ENCODE measurements at regions not wholly inside any gene's neighbourhood (a gene's known extent, or its start where the extent isn't known, plus 50 kb on each side); places are given as distances from the start of the nearest gene placed in this dataset.

DNA sequence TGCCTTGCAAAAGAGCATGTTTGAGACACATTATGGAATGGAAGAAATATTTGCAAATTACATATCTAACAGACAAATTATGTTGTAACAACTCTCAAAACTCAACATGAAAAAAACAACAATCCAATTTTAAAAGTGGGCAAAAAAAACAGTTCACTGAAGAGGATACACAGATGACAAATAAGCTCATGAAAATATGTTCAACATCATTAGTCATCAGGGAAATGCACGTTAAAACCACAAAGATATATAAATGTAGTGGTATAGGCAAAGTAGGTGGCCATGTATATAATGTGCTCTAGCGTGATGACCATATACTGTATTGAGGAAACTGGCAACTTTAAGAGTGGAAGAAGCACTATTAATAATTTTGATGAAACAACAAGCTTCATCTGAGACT, 220.1 kb downstream of the IRS1 start:
- no peaks in the 10 kb centered on the region for H3K9me3 ChIP-seq (ENCODE audit: control insufficient read depth, insufficient read depth, low read depth, low read length)
- no peaks in the 10 kb centered on the region for H3K27me3 ChIP-seq (ENCODE audit: control insufficient read depth, insufficient read depth, low read length)
- no TSS peak for BruUV-seq (replicated peaks)
- peaks cover 6% of the 10 kb centered on the region; the same call in 1 of the 2 replicates for H3K4me1 ChIP-seq (ENCODE audit: control insufficient read depth, insufficient read depth, low read length)
- no peak overlapping the region for H3K27ac ChIP-seq (ENCODE audit: low read length)
- TF ChIP-seq SIN3A (IDR thresholded peaks at IDR 0.05; ENCODE audit: borderline replicate concordance, insufficient read depth, low read depth, low read length) = no peak
- no peak for TF ChIP-seq TCF7L2 (IDR thresholded peaks at IDR 0.05; ENCODE audit: low read depth, low read length)
- no peak for TF ChIP-seq POLR2AphosphoS5 (IDR thresholded peaks at IDR 0.05; ENCODE audit: low read depth, low read length)
- no peak for TF ChIP-seq REST (IDR thresholded peaks at IDR 0.05; ENCODE audit: insufficient read depth in 1 of 2, low read depth in 2 of 2, low read length in 1 of 2)
- in situ Hi-C loops (cut with HindIII; ENCODE audit: low pct_unique_long_range_greater_than_20kb, low sequenced_read_pairs) = no loop called here
- POLR2A ChIA-PET = interaction anchor here (0.6 kb wide), 1 partner anchor 110 kb away, joined by 3 read pairs; no protein-coding TSS in a partner anchor
- no peak for DNase-seq (ENCODE audit: low read depth, low spot score)
- H3K36me3 ChIP-seq (ENCODE audit: control insufficient read depth, insufficient read depth, low read length) = no peaks in the 10 kb centered on the region
- CTCF ChIA-PET = no interaction called here
- H3K4me3 ChIP-seq (ENCODE audit: low read depth in 2 of 2, low read length in 2 of 2) = no peak overlapping the region
- no peak for ATAC-seq
- intact Hi-C loops (cut with micrococcal nuclease; ENCODE audit: unreplicated experiment) = no loop called here

- intact Hi-C loops (cut with micrococcal nuclease; ENCODE audit: unreplicated experiment) = no loop called here
- DNase-seq (ENCODE audit: low read depth, low spot score) = no peak
Observed at GRCh38 chr2:226578879-226579278, 220.7 kb downstream of the IRS1 start.

More at GRCh38 chr2:226578879-226579278, 220.7 kb downstream of the IRS1 start:
- POLR2A ChIA-PET = interaction anchor here (0.6 kb wide), 1 partner anchor 111 kb away, joined by 3 read pairs; no protein-coding TSS in a partner anchor
- no peak for ATAC-seq
- TF ChIP-seq SIN3A (IDR thresholded peaks at IDR 0.05; ENCODE audit: borderline replicate concordance, insufficient read depth, low read depth, low read length) (no peak), REST (IDR thresholded peaks at IDR 0.05; ENCODE audit: insufficient read depth in 1 of 2, low read depth in 2 of 2, low read length in 1 of 2) (no peak), TCF7L2 (IDR thresholded peaks at IDR 0.05; ENCODE audit: low read depth, low read length) (no peak), POLR2AphosphoS5 (IDR thresholded peaks at IDR 0.05; ENCODE audit: low read depth, low read length) (no peak)
- TF ChIP-seq, protein P1, sequence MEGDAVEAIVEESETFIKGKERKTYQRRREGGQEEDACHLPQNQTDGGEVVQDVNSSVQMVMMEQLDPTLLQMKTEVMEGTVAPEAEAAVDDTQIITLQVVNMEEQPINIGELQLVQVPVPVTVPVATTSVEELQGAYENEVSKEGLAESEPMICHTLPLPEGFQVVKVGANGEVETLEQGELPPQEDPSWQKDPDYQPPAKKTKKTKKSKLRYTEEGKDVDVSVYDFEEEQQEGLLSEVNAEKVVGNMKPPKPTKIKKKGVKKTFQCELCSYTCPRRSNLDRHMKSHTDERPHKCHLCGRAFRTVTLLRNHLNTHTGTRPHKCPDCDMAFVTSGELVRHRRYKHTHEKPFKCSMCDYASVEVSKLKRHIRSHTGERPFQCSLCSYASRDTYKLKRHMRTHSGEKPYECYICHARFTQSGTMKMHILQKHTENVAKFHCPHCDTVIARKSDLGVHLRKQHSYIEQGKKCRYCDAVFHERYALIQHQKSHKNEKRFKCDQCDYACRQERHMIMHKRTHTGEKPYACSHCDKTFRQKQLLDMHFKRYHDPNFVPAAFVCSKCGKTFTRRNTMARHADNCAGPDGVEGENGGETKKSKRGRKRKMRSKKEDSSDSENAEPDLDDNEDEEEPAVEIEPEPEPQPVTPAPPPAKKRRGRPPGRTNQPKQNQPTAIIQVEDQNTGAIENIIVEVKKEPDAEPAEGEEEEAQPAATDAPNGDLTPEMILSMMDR (IDR thresholded peaks at IDR 0.05) = no peak
- Histone ChIP-seq H3K27me3 (ENCODE audit: control insufficient read depth, insufficient read depth, low read length) (no peaks in the 10 kb centered on the region), H3K4me1 (ENCODE audit: control insufficient read depth, insufficient read depth, low read length) (peaks cover 6% of the 10 kb centered on the region; the same call in 1 of the 2 replicates), H3K27ac (ENCODE audit: low read length) (no peak overlapping the region), H3K36me3 (ENCODE audit: control insufficient read depth, insufficient read depth, low read length) (no peaks in the 10 kb centered on the region), H3K4me3 (ENCODE audit: low read depth in 2 of 2, low read length in 2 of 2) (no peak overlapping the region), H3K9me3 (ENCODE audit: control insufficient read depth, insufficient read depth, low read depth, low read length) (no peaks in the 10 kb centered on the region)
- CTCF ChIA-PET = no interaction called here
- BruUV-seq (replicated peaks) = no TSS peak
- in situ Hi-C loops (cut with HindIII; ENCODE audit: low pct_unique_long_range_greater_than_20kb, low sequenced_read_pairs) = no loop called here

Data from Panc1 (cell line).